HG02678 (cell line): ENCODE measurements at regions not wholly inside any gene's neighbourhood (a gene's known extent, or its start where the extent isn't known, plus 50 kb on each side); places are given as distances from the start of the nearest gene placed in this dataset.
A peak's percentile ranks its signal among the peaks of the same experiment; 100 is the strongest.
"Not testable (repeated sequence)": the region's sequence is repeated elsewhere in the genome, so short reads cannot be mapped to it uniquely, and the experiment has no call there.

ENCODE experiments used
- ATAC-seq: cut with Tn5 transposase; IDR thresholded peaks from one replicate; pipeline ENCODE4 v1.9.1; 2021; ENCODE audit warnings: mild to moderate bottlenecking, moderate library complexity; ENCODE audit not compliant: unreplicated experiment

GRCh38 chr17:37859451-37859850, 64.8 kb upstream of the TBC1D3K start:
- ATAC-seq = no peak

- not testable (repeated sequence) for ATAC-seq
Measured at GRCh38 chr17:37858391-37858790, 65.8 kb upstream of the TBC1D3K start.

- no peak for ATAC-seq
Measured at GRCh38 chr17:37856245-37856644, 68.0 kb upstream of the TBC1D3K start.

- ATAC-seq = no peak
Measured at GRCh38 chr17:37849617-37849972, 74.6 kb upstream of the TBC1D3K start.

GRCh38 chr17:37848690-37849616, 75.3 kb upstream of the TBC1D3K start:
- no peak for ATAC-seq

GRCh38 chr17:37847811-37848331, 76.3 kb upstream of the TBC1D3K start:
- ATAC-seq = no peak

GRCh38 chr17:37847102-37847501, 77.1 kb upstream of the TBC1D3K start:
- no peak for ATAC-seq

GRCh38 chr17:37844977-37845293, 79.3 kb upstream of the TBC1D3K start:
- ATAC-seq = no peak

- peak; percentile 72 for ATAC-seq
Measured at GRCh38 chr17:37844158-37844976, 79.8 kb upstream of the TBC1D3K start.

- no peak for ATAC-seq
Measured at GRCh38 chr17:37842401-37842800, 81.8 kb upstream of the TBC1D3K start.

- ATAC-seq = no peak
Measured at GRCh38 chr17:37841232-37841631, 83.0 kb upstream of the TBC1D3K start.

GRCh38 chr17:37840576-37840975, 83.6 kb upstream of the TBC1D3K start:
- no peak for ATAC-seq

GRCh38 chr17:37839196-37839978, 84.8 kb upstream of the TBC1D3K start:
- ATAC-seq = no peak

GRCh38 chr17:37838276-37838675, 85.9 kb upstream of the TBC1D3K start:
- no peak for ATAC-seq

GRCh38 chr17:37836593-37836992, 87.6 kb upstream of the TBC1D3K start:
- no peak for ATAC-seq

- no peak for ATAC-seq
Measured at GRCh38 chr17:37834168-37834567, 89.3 kb upstream of the HNF1B start.

- ATAC-seq = no peak
Measured at GRCh38 chr17:37833237-37833859, 88.5 kb upstream of the HNF1B start.

- ATAC-seq = no peak
Measured at GRCh38 chr17:37831986-37832385, 87.1 kb upstream of the HNF1B start.

GRCh38 chr17:37831492-37831891, 86.6 kb upstream of the HNF1B start:
- no peak for ATAC-seq

GRCh38 chr17:37830151-37830993, 85.5 kb upstream of the HNF1B start:
- ATAC-seq = peak; percentile 52
